HCT116 (cell line): ENCODE measurements at regions not wholly inside any gene's neighbourhood (a gene's known extent, or its start where the extent isn't known, plus 50 kb on each side); places are given as distances from the start of the nearest gene placed in this dataset.
A peak's percentile ranks its signal among the peaks of the same experiment; 100 is the strongest.

ENCODE experiments used
- ATAC-seq: fragments of 200-7000 bp; cut with Tn5 transposase; 2 replicates; pipeline ENCODE4 v1.9.1; 2020; ENCODE audit warnings: mild to moderate bottlenecking, moderate library complexity
- BruUV-seq: library from RNA; stranded (reverse); fragments of 400-500 nt; replicated peaks from 2 replicates; lab custom pipeline; 2021; lab: Mats Ljungman, UMichigan
- CTCF ChIA-PET: fragments of 300-600 bp; sonication (Branson Sonifier 250); formaldehyde crosslinking; loops from one replicate; lab custom pipeline; 2021; ENCODE audit warnings: antibody characterized with exemption; lab: Charles Lee
- POLR2A ChIA-PET: fragments of 300-600, 350-600 bp; sonication (Branson Sonifier 250); formaldehyde crosslinking; loops from one replicate; lab custom pipeline; 2021; ENCODE audit warnings: antibody characterized with exemption; lab: Charles Lee
- RAD21 ChIA-PET, 2 experiments: fragments of 300-600 bp; sonication (Branson Sonifier 250); formaldehyde crosslinking; loops; one replicate each; lab custom pipeline; 2023; ENCODE audit warnings: low total read pairs in 2 of 2; ENCODE audit not compliant: uncharacterized antibody in 2 of 2, unreplicated experiment in 2 of 2, low non-redundant PET in 1 of 2; lab: Charles Lee
- DNase-seq: peaks from one replicate; pipeline ENCODE4 v3.0.0-alpha.2; 2010; ENCODE audit warnings: low read depth, low spot score
- H2AFZ ChIP-seq: fragments of 200-600 bp; shearing (Covaris generic), sonication (generic); 2 replicates; pipeline ENCODE4 v1.6.1; 2017; ENCODE audit warnings: low read depth, mixed run types, mixed read lengths, antibody characterized with exemption, low read length; ENCODE audit not compliant: poor library complexity, severe bottlenecking
- H3K27ac ChIP-seq: 2 replicates; pipeline ENCODE4 v1.5.1; 2012; ENCODE audit warnings: low read depth, low read length
- H3K27me3 ChIP-seq: fragments of 200-600 bp; sonication (generic); 2 replicates; pipeline ENCODE4 v1.6.1; 2016; ENCODE audit warnings: mixed run types, low read length, mixed read lengths; ENCODE audit not compliant: insufficient read depth
- H3K36me3 ChIP-seq, 2 experiments: fragments of 200-500 bp in 1 of 2; fragments of 200-600 bp in 1 of 2; sonication (Bioruptor generic) in 1 of 2; sonication (generic) in 1 of 2; 2 replicates each; pipeline versions ENCODE4 v1.5.1 to v1.6.1; 2014 to 2016; ENCODE audit warnings: low read length in 2 of 2, inconsistent platforms in 1 of 2, mixed read lengths in 1 of 2, mixed run types in 1 of 2; ENCODE audit not compliant: insufficient read depth in 2 of 2, control insufficient read depth in 1 of 2
- H3K4me1 ChIP-seq, 2 experiments: fragments of 200-600 bp in 1 of 2; sonication (generic) in 1 of 2; 2 replicates each; pipeline versions ENCODE4 v1.5.1 to v1.6.1; 2012 to 2017; ENCODE audit warnings: low read length in 2 of 2, inconsistent platforms in 1 of 2, mild to moderate bottlenecking in 1 of 2, mixed read lengths in 1 of 2, mixed run types in 1 of 2, moderate library complexity in 1 of 2; ENCODE audit not compliant: insufficient read depth in 2 of 2, control insufficient read depth in 1 of 2
- H3K4me2 ChIP-seq: fragments of 200-600 bp; sonication (generic); 2 replicates; pipeline ENCODE4 v1.6.1; 2017; ENCODE audit warnings: mixed run types, low read length, mixed read lengths
- H3K4me3 ChIP-seq, 2 experiments: fragments of 200-600 bp in 1 of 2; sonication (generic) in 1 of 2; replicated peaks in 1 of 2; 2 replicates each; pipeline ENCODE4 v1.5.1; 2011 to 2016; ENCODE audit warnings: low read length in 2 of 2, control low read depth in 1 of 2, low read depth in 1 of 2, mild to moderate bottlenecking in 1 of 2, mixed read lengths in 1 of 2, mixed run types in 1 of 2
- H3K79me2 ChIP-seq: fragments of 200-600 bp; sonication (generic); 2 replicates; pipeline ENCODE4 v1.6.1; 2017; ENCODE audit warnings: mild to moderate bottlenecking, mixed run types, low read length, moderate library complexity, mixed read lengths; ENCODE audit not compliant: insufficient read depth
- H3K9ac ChIP-seq: fragments of 200-600 bp; sonication (generic); 2 replicates; pipeline ENCODE4 v1.6.1; 2016; ENCODE audit warnings: low read length, mixed read lengths
- H3K9me2 ChIP-seq: fragments of 200-600 bp; sonication (generic), shearing (Covaris generic); 2 replicates; pipeline ENCODE4 v1.6.1; 2017; ENCODE audit warnings: mixed run types, mild to moderate bottlenecking, moderate library complexity; ENCODE audit not compliant: insufficient read depth
- H3K9me3 ChIP-seq, 2 experiments: fragments of 200-500 bp in 1 of 2; fragments of 200-600 bp in 1 of 2; sonication (Bioruptor generic) in 1 of 2; sonication (generic) in 1 of 2; 2 replicates each; pipeline ENCODE4 v1.6.1; 2014 to 2017; ENCODE audit warnings: low read length in 2 of 2, mixed read lengths in 2 of 2, inconsistent platforms in 1 of 2, low read depth in 1 of 2, mild to moderate bottlenecking in 1 of 2, mixed run types in 1 of 2, moderate library complexity in 1 of 2; ENCODE audit not compliant: control insufficient read depth in 1 of 2, insufficient read depth in 1 of 2
- H4K20me1 ChIP-seq: fragments of 200-600 bp; sonication (generic), shearing (Covaris generic); 2 replicates; pipeline ENCODE4 v1.6.1; 2017; ENCODE audit warnings: mixed run types, mild to moderate bottlenecking, moderate library complexity; ENCODE audit not compliant: insufficient read depth
- EZH2 ChIP-seq: fragments of 200-600 bp; sonication (generic); IDR thresholded peaks from 2 replicates; pipeline ENCODE4 v1.6.1; 2017; ENCODE audit warnings: antibody characterized with exemption, mixed run types
- FOSL1 ChIP-seq: IDR thresholded peaks from 2 replicates; pipeline ENCODE4 v1.6.1; 2012; ENCODE audit warnings: low read depth
- JUND ChIP-seq: IDR thresholded peaks from 2 replicates; pipeline ENCODE4 v1.6.1; 2012
- MAX ChIP-seq: IDR thresholded peaks from 2 replicates; pipeline ENCODE4 v1.6.1; 2012
- POLR2AphosphoS5 ChIP-seq: IDR thresholded peaks from 2 replicates; pipeline ENCODE4 v1.6.1; 2011; ENCODE audit warnings: mild to moderate bottlenecking, low read depth, low read length, moderate library complexity
- SIN3A ChIP-seq: IDR thresholded peaks from 2 replicates; pipeline ENCODE4 v1.6.1; 2012; ENCODE audit warnings: low read depth
- ZBTB33 ChIP-seq: IDR thresholded peaks from 2 replicates; pipeline ENCODE4 v1.6.1; 2011; ENCODE audit warnings: mild to moderate bottlenecking, low read length, moderate library complexity; ENCODE audit not compliant: insufficient replicate concordance; ENCODE audit errors: extremely low read depth
- intact Hi-C: fragments of 100-400 bp; cut with micrococcal nuclease; formaldehyde crosslinking; loops from 2 replicates; pipeline ENCODE4 v1.10.0; 2022

DNA sequence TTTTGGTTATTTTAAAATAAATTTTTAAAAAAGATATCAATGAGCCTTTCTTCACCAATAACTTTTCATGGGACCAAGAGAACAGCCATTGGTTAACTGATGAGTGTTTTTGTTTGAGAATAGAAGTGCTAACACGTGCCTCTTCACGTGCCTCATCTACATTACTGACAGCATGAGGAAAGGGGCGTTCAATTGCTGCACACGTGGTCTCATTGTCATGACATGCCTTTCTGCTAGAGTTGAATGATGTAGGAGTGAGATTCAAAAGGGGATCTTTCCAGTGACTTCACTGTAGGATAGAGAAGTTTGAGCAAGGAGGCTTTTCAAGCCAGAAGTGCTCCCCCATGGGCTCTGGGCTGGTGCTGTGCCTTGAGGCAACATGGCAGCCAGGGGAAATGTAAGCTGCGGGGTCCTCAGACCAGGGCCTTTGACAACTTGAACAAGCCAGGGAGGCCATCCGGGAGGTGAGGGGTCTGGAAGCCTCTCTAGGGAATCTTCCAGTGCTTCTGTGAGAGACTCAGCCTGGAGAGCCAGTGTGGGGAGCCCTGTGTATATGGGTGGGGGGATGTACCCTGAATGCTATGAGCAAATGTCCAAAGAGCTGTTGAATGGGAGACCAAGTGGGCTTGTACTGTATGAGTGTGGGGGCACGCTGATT, 51.2 kb upstream of the FSTL4 start:
- no peak for ATAC-seq
- no peak for TF ChIP-seq EZH2
- no peak for TF ChIP-seq JUND
- no peak for TF ChIP-seq SIN3A
- no peak for TF ChIP-seq ZBTB33
- no peak for TF ChIP-seq MAX
- no peak for TF ChIP-seq FOSL1
- TF ChIP-seq, all 23 proteins: peak for 0
- Histone ChIP-seq H3K4me2 (no peak overlapping the region), H3K9me2 (no peaks in the 10 kb centered on the region), H4K20me1 (no peaks in the 10 kb centered on the region), H3K9ac (no peak overlapping the region), H3K36me3 (no peaks in the 10 kb centered on the region), H3K9me3 (no peaks in the 10 kb centered on the region), H3K27ac (no peak overlapping the region), H3K79me2 (no peaks in the 10 kb centered on the region), H3K4me1 (peaks cover 0 to 15% of the 10 kb centered on the region in 2 experiments; a peak in 2 of 4 replicates), H2AFZ (no peak overlapping the region), H3K27me3 (peaks cover 16% of the 10 kb centered on the region), H3K4me3 (no peak overlapping the region)
- intact Hi-C loops, result no loop called here
- POLR2A ChIA-PET, result no interaction called here
- RAD21 ChIA-PET, result no interaction called here
- CTCF ChIA-PET, result no interaction called here
- no peak for DNase-seq
- no TSS peak for BruUV-seq

GRCh38 chr5:133662578-133662977, 50.2 kb upstream of the FSTL4 start:
- H2AFZ ChIP-seq, result no peak overlapping the region
- CTCF ChIA-PET, result no interaction called here
- H3K4me3 ChIP-seq, result no peak overlapping the region
- POLR2A ChIA-PET, result no interaction called here
- intact Hi-C loops, result no loop called here
- H3K9me3 ChIP-seq, result no peaks in the 10 kb centered on the region
- TF ChIP-seq POLR2AphosphoS5 (no peak), JUND (no peak), MAX (0 out of 2 replicates have a peak, but pooled peaks have one; percentile 17), SIN3A (no peak)
- H3K36me3 ChIP-seq, result no peaks in the 10 kb centered on the region
- ATAC-seq, result no peak
- H4K20me1 ChIP-seq, result no peaks in the 10 kb centered on the region
- H3K79me2 ChIP-seq, result no peaks in the 10 kb centered on the region
- RAD21 ChIA-PET, result no interaction called here
- peaks cover 0 to 15% of the 10 kb centered on the region in 2 experiments; a peak in 2 of 4 replicates for H3K4me1 ChIP-seq
- no peak overlapping the region for H3K4me2 ChIP-seq
- no TSS peak for BruUV-seq
- H3K9ac ChIP-seq, result no peak overlapping the region
- no peaks in the 10 kb centered on the region for H3K9me2 ChIP-seq
- H3K27ac ChIP-seq, result no peak overlapping the region
- no peak for DNase-seq
- H3K27me3 ChIP-seq, result peaks cover 19% of the 10 kb centered on the region
